Esophagus muscularis mucosa (tissue), 4 donors: ENCODE measurements at regions not wholly inside any gene's neighbourhood (a gene's known extent, or its start where the extent isn't known, plus 50 kb on each side); places are given as distances from the start of the nearest gene placed in this dataset.

Experiments used
- DNase-seq: peaks from one replicate; pipeline ENCODE4 v3.0.0-alpha.2; 2017; ENCODE audit errors: extremely low spot score
- H3K27ac ChIP-seq, 4 donors: fragments of 200-600 bp; sonication (generic); replicated peaks in 1 of 4; 1 replicate in 3 of 4; 2 replicates in 1 of 4; pipeline ENCODE4 v1.5.1; 2016 to 2019; ENCODE audit warnings: mild to moderate bottlenecking in 1 of 4
- H3K27me3 ChIP-seq, 4 donors: fragments of 200-600 bp; sonication (generic); one replicate each; pipeline versions ENCODE4 v1.5.1 to v1.6.0; 2016 to 2019
- H3K36me3 ChIP-seq, 4 donors: fragments of 200-600 bp; sonication (generic); one replicate each; pipeline ENCODE4 v1.5.1; 2016 to 2019
- H3K4me1 ChIP-seq, 4 donors: fragments of 200-600 bp; sonication (generic); one replicate each; pipeline ENCODE4 v1.5.1; 2016 to 2019
- H3K4me3 ChIP-seq, 4 donors: fragments of 200-600 bp; sonication (generic); 1 replicate in 2 of 4; 2 replicates in 2 of 4; pipeline ENCODE4 v1.5.1; 2016 to 2019; ENCODE audit warnings: mild to moderate bottlenecking in 4 of 4, moderate library complexity in 1 of 4
- H3K9me3 ChIP-seq, 4 donors: fragments of 200-600 bp; sonication (generic); 1 replicate in 3 of 4; 2 replicates in 1 of 4; pipeline ENCODE4 v1.5.1; 2016 to 2019
- EP300 ChIP-seq: sonication (generic); formaldehyde crosslinking; IDR thresholded peaks from one replicate; pipeline ENCODE4 v1.6.1; 2017; ENCODE audit warnings: antibody characterized with exemption
- POLR2A ChIP-seq: fragments of 450-650 bp; IDR thresholded peaks from one replicate; pipeline ENCODE4 v1.6.1; 2017; ENCODE audit warnings: antibody characterized with exemption, moderate library complexity, mild to moderate bottlenecking, low read depth
- POLR2AphosphoS5 ChIP-seq, 2 donors: sonication (generic); formaldehyde crosslinking; IDR thresholded peaks; one replicate each; pipeline ENCODE4 v1.6.1; 2017; ENCODE audit warnings: antibody characterized with exemption in 2 of 2
- WGBS: methylation state at CpG from one replicate; pipeline ENCODE4 v1.1.5; 2018; 5-methylcytosine and 5-hydroxymethylcytosine counted together
- intact Hi-C: fragments of 100-400 bp; cut with DNase I; formaldehyde crosslinking; loops from one replicate; pipeline ENCODE4 v1.15.1; 2023
- TF ChIP-seq, protein P1 (sequence below), 3 experiments: fragments of 200-600 bp in 2 of 3; fragments of 450-650 bp in 1 of 3; sonication (generic) in 2 of 3; IDR thresholded peaks; one replicate each; pipeline ENCODE4 v1.5.1; 2017 to 2019; ENCODE audit warnings: antibody characterized with exemption in 3 of 3, mild to moderate bottlenecking in 2 of 3, moderate library complexity in 1 of 3

DNA sequence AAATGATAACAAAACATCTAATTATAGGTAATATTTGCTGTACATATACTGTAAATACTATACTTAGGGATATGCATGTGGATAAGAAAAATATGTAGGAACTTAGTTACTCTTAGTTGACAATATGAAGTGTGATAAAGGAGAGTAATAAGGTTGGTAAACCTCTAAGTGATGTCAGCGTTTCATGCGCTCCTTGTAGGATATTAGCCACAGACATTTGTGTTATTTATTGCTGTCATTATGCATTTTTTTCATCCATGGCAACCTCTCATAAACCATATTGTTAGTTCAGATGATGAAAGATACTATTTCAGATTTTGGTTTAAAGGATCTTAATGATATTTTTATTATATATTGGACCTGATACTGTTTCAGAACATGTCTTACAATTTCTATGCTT is 298.1 kb upstream of the PITX2 start:
- H3K27ac ChIP-seq = no peak overlapping the region
- TF ChIP-seq, protein P1, sequence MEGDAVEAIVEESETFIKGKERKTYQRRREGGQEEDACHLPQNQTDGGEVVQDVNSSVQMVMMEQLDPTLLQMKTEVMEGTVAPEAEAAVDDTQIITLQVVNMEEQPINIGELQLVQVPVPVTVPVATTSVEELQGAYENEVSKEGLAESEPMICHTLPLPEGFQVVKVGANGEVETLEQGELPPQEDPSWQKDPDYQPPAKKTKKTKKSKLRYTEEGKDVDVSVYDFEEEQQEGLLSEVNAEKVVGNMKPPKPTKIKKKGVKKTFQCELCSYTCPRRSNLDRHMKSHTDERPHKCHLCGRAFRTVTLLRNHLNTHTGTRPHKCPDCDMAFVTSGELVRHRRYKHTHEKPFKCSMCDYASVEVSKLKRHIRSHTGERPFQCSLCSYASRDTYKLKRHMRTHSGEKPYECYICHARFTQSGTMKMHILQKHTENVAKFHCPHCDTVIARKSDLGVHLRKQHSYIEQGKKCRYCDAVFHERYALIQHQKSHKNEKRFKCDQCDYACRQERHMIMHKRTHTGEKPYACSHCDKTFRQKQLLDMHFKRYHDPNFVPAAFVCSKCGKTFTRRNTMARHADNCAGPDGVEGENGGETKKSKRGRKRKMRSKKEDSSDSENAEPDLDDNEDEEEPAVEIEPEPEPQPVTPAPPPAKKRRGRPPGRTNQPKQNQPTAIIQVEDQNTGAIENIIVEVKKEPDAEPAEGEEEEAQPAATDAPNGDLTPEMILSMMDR (IDR thresholded peaks at IDR 0.05) = no peak
- TF ChIP-seq POLR2A (no peak), POLR2AphosphoS5 (IDR thresholded peaks at IDR 0.05) (no peak), EP300 (no peak)
- H3K4me1 ChIP-seq = no peaks in the 10 kb centered on the region
- no peak overlapping the region for H3K4me3 ChIP-seq
- intact Hi-C loops = no loop called here
- no peaks in the 10 kb centered on the region for H3K27me3 ChIP-seq
- no peaks in the 10 kb centered on the region for H3K9me3 ChIP-seq
- no peak for DNase-seq
- 92% methylated on average over 2 of the region's 2 CpGs for WGBS
- no peaks in the 10 kb centered on the region for H3K36me3 ChIP-seq

DNA sequence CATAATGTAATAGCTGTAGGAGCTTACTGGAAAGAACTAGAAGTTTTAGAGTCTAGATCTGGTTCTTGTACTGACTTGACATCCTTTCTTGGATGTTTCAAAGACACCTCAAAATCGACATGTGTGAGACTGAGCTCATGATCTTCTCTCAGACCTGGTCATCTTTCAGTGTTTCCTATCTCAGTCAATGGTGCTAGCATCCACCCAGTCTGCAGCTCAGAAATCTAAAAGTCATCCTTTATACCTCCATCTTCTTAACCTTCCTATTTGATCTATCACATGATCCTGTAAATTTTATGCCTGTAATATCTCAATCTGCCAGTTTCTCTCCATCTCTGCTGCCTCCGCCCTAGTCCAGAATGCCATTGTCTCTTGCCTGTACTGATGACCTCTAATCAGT is 301.9 kb upstream of the PITX2 start:
- no peak overlapping the region for H3K4me3 ChIP-seq
- WGBS = 63% methylated on average over 2 of the region's 2 CpGs
- TF ChIP-seq POLR2A (no peak), POLR2AphosphoS5 (IDR thresholded peaks at IDR 0.05) (no peak), EP300 (no peak)
- no peaks in the 10 kb centered on the region for H3K9me3 ChIP-seq
- DNase-seq = no peak
- H3K36me3 ChIP-seq = no peaks in the 10 kb centered on the region
- intact Hi-C loops = no loop called here
- no peak overlapping the region for H3K27ac ChIP-seq
- H3K4me1 ChIP-seq = no peaks in the 10 kb centered on the region
- H3K27me3 ChIP-seq = no peaks in the 10 kb centered on the region

DNA sequence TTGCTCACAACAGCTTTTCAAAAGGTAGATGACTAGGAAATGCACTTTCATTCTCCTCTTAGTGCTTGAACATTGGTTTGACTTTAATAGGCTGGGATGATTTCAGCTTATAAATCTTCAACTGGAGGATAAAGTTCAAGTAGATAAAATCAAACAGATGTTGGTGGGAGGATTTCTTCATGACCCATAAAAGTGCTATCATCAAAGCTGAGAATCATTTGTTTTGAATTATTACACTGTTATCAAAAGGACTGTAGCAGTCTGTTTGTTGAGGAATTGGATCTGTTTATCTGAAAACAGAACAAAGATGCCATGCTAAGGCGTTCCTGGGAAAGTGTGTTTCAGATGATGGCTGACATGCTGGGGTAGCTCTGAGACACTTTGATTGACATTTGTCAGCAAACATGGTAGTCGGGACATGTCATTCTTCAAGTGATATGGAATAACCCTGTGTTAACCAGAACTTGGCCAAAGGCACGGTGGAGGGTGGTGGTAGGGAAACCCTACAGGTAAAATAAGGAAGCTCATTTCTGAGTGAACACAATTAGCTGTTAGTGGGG is 304.0 kb upstream of the PITX2 start:
- no peak for DNase-seq
- Histone ChIP-seq H3K27ac (no peak overlapping the region), H3K9me3 (no peaks in the 10 kb centered on the region), H3K4me3 (no peak overlapping the region), H3K4me1 (no peaks in the 10 kb centered on the region), H3K27me3 (no peaks in the 10 kb centered on the region), H3K36me3 (no peaks in the 10 kb centered on the region)
- no peak for TF ChIP-seq EP300
- TF ChIP-seq, protein P1 (IDR thresholded peaks at IDR 0.05) = no peak
- TF ChIP-seq POLR2A = no peak
- TF ChIP-seq POLR2AphosphoS5 (IDR thresholded peaks at IDR 0.05) = no peak
- WGBS = 42% methylated on average over 3 of the region's 3 CpGs
- intact Hi-C loops = no loop called here

DNA sequence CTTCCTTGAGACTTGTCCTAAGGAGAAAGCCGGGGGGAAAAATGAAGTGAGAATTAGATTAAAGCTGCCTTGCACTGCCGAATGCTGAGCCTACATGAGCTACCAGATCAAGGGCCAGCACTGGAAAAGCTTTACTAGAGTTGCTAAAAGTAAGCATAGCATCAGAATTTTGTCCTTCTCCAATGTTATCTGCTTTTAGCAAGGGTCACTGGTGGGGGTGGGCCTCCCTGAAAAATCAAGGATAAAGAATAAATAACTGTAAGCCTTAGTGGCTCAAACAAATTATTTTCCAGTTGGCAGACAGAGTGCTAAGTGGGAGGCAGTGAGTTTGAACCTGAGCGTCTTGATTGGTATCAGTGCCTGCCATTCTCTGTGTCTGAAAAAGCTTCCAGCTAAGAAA is 310.5 kb upstream of the PITX2 start:
- Histone ChIP-seq H3K9me3 (no peaks in the 10 kb centered on the region), H3K4me1 (no peaks in the 10 kb centered on the region), H3K27ac (no peak overlapping the region), H3K36me3 (no peaks in the 10 kb centered on the region), H3K4me3 (no peak overlapping the region), H3K27me3 (no peaks in the 10 kb centered on the region)
- intact Hi-C loops = no loop called here
- DNase-seq = no peak
- TF ChIP-seq, protein P1 (IDR thresholded peaks at IDR 0.05) = no peak
- no peak for TF ChIP-seq POLR2AphosphoS5 (IDR thresholded peaks at IDR 0.05)
- TF ChIP-seq EP300 = no peak
- no peak for TF ChIP-seq POLR2A
- 67% methylated on average over 3 of the region's 3 CpGs for WGBS

DNA sequence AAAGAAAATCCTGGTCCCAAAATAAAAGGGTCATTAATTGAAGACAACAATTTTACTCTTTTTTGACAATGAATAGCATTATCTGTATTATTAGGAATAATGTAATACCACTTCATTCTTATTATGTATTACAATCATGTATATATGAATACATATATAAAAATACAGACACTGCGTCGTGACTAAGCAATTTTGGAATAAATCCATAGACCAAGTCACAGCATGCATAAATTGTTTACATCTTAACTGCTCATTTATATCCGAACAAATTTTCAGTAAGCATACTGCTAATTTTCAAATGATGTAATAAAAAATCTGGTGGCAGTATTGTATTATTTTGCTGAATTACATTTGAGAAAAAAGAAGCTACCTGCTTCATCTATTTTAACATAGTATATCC is 321.6 kb upstream of the PITX2 start:
- Histone ChIP-seq H3K36me3 (no peaks in the 10 kb centered on the region), H3K4me3 (no peak overlapping the region), H3K27me3 (no peaks in the 10 kb centered on the region), H3K27ac (no peak overlapping the region), H3K4me1 (no peaks in the 10 kb centered on the region), H3K9me3 (no peaks in the 10 kb centered on the region)
- WGBS = 65% methylated on average over 3 of the region's 3 CpGs
- TF ChIP-seq POLR2AphosphoS5 (IDR thresholded peaks at IDR 0.05) (no peak), POLR2A (no peak), EP300 (no peak)
- TF ChIP-seq, protein P1 (IDR thresholded peaks at IDR 0.05) = no peak
- no peak for DNase-seq
- intact Hi-C loops = no loop called here
